GM18498 (cell line): ENCODE measurements at regions not wholly inside any gene's neighbourhood (a gene's known extent, or its start where the extent isn't known, plus 50 kb on each side); places are given as distances from the start of the nearest gene placed in this dataset.
"Not testable (repeated sequence)": the region's sequence is repeated elsewhere in the genome, so short reads cannot be mapped to it uniquely, and the experiment has no call there.

Experiments
- ATAC-seq: cut with Tn5 transposase; IDR thresholded peaks from one replicate; pipeline ENCODE4 v1.9.1; 2021; ENCODE audit warnings: mild to moderate bottlenecking, moderate library complexity; ENCODE audit not compliant: unreplicated experiment

DNA sequence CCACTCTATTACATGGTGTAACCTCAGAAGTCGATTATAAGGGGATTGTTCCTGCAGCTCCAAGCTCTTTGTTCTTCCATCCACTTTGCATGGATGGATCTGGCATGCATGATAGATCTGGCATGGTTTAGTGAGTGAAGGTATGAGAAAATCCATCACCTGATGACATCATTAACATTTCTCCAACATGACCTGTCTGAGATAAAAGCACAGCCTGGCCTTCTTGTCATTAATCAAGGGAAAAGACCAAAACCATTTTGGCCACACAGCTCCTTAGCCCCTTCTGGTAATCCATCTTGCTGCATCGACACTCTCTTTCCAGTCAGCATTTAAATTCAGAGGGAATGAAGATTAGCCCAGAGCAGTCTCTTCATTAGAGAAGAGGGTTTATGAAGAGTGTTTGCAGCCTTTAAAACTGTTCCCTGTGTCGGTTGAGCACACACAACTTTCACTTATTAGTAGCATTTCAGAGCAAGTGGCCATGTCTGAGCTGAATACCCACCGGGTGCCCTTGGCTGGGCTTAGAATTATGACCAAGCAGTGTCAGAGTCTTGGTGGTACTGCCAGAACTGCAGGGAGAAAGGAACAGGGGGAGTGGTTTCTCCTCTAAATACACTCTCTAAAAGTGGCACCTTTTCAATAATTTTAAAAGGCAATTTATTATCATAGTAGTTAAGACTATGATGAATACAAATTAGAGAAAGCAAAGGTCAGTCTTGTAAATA is 246.0 kb downstream of the HAPSTR1 start:
- no peak for ATAC-seq

GRCh38 chr16:9338068-9338467 is 246.6 kb downstream of the HAPSTR1 start:
- ATAC-seq = no peak

DNA sequence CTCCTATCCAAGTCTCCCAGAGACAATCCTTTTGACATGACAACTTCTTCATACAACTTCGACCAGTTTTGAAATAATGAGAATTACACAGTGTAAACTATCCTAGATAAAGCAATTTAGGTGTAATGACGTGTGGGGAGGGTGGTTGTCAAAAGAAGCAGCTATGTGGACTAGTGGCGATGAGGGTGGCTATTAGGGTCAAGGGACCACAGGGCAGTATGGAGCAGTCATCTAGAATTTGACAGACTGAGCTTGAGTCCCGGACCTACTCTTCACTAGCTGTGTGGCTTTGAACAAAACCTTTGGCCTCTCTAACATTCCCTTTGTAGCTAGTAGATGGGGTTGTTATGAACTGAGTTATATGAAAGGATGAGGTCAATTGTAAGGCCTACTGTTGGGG is 247.1 kb downstream of the HAPSTR1 start:
- ATAC-seq = no peak

DNA sequence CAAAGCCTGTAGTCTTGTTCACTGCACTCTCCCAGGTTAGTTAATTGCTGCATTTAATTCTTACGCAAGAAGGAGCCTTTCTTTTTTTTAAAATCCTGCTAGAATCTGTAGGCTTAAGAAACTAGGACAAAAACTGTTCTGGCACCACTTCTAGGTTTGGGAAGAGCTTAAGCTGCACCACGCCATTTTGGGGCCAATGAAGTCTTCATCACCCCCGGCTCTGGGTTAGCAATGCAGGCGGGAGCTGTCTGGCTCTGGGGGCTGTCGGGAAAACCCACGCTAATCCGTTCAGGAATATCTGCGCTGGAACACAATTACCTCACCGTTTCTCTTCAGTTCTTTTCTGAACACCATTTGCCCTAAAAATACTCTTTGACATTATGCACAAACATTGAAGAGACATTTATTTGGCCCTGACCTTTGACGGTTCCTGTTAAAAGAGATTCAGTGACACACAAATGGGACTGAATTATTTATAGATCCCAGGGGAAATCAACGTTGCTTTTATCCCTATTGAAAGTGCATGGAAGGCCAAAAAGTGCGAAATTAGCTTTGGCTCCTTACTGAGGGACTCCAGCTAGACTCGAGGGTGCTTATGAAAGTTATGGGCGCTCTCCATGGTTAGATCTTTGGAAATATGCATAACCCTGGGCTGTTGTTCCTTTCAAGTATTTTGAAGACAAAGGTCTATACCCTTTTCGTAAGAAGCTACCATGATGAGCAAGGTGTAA is 249.2 kb downstream of the HAPSTR1 start:
- no peak for ATAC-seq

DNA sequence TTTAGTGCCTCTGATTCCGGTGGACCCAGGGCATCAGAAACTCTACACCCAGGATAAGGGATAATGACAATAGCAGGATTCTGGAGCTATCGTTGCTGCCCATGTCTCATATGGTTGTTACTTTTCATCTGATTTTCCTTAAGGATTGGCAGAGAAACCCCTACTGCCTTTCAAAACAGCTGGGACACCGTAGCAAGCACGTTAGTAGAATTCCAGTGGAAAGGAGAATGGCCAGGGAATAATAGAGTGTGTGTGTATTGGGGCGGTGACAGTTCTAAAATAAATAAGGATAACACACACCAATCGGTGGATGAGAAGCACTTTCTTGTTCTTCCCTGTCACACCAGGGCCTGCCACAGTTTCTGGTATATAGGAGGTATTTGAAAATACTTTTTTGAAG is 251.8 kb downstream of the HAPSTR1 start:
- no peak for ATAC-seq

DNA sequence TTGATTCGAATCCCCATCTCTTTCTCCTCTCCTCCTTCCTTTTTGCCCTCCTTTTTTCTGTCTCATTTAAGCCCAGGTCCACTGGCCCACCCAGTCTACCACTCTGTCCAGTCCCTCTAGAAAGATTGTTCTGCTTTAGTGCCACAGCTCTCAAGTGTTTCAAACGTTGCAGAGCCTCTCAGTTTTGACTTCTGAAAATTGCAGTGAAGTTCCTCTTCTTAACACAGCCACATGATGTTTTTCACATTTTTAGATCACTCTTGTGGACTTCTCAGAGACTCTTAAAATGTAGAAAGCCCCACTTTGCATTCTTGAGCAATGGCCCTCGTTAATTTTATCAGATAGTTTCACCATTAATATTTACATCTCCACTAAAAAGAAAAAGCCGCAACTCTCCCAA is 253.1 kb downstream of the HAPSTR1 start:
- ATAC-seq = no peak

DNA sequence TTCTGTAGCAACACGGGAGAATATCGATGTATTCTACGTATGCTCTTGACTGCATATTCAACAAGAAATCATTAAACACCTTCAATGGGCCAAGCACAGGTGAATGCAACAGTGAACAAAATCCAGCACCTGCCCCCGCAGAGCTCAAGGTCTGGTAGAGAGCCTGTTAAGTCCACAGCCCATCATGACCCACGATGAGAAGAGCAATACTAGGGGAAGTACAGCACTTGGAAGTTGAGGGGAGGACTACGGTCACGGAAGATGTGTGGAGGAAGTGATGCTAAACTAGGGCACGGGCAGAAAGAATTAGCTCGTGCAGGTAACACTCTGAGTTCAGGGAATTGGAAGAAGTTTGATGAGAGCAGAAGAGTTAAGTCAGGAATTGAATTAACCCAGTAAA is 253.6 kb downstream of the HAPSTR1 start:
- no peak for ATAC-seq

DNA sequence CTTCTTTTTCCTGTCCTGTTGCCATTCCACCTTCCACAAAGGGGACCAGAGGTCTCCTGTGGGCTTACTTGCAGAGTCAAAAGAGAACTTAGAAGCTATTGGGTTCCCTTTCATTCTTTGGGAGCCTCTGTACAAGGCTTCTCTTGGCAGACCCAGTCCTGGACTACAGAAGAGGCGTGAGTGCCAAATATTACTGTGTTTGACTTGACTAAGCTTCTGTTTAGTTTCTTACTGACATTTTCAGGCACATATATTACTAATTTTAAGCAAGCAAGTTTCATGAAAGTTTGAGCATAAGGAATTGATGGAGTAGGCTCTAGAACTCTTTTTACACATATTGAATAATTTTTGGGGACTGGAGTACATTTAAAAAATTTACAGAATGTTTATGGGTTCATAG is 254.4 kb downstream of the HAPSTR1 start:
- no peak for ATAC-seq

DNA sequence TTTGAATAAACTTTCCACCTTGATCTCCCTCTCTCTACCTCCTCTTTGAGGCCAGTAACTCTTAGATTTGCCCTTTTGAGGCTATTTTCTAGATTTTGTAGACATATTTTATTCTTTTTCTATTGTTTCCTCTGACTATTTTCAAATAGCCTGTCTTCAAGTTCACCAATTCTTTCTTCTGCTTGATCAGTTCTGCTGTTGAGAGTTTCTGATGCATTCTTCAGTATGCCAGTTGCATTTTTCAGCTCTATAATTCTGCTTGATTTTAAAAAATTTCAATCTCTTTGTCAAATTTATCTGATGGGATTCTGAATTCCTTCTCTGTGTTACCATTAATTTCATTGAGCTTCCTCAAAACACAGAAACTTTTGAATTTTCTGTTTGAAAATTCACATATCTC is 257.5 kb downstream of the HAPSTR1 start:
- ATAC-seq = no peak

GRCh38 chr16:9349373-9349960 is 258.0 kb downstream of the HAPSTR1 start:
- ATAC-seq = not testable (repeated sequence)

GRCh38 chr16:9350119-9350799 is 258.8 kb downstream of the HAPSTR1 start:
- not testable (repeated sequence) for ATAC-seq

DNA sequence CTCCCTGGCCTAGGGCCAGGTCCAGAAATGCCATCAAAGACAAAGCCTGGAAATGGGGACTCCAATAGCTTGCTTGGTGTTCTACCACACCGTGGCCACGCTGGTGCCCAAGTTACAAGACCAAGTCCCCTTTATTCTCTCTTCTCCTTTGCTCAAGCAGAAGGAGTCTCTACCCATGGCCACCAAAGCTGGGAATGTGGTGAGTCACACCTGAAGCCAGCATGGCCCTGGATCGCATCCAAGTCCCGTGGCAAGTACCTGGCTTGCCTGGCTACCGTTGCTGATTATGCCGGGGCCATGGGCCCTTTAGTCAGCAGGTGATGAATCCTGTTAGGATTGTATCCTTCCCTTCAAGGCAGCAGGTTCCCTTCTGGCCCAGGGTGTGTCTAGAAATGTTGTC is 260.0 kb downstream of the HAPSTR1 start:
- no peak for ATAC-seq

GRCh38 chr16:9351841-9352434 is 260.5 kb downstream of the HAPSTR1 start:
- no peak for ATAC-seq

DNA sequence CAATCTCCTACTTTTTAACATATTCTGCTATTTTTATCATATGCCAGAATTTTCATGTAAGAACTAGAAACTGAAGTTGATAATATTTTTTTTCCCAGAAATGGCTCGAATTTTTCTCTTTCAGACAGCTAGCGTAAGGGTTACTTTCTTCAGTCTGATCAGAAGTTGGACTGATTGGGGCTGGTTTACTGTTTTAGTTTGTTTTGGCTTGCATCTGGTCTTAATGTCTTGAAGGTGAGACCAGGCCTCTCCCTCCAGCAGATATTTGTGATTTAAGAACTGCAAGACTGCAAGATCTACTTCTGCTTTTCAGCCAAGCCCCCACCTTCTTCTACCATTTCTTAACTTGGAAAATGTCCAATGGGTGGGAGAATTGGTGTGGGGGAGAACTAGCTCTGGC is 266.4 kb downstream of the HAPSTR1 start:
- ATAC-seq = no peak

GRCh38 chr16:9360075-9360474 is 268.6 kb downstream of the HAPSTR1 start:
- no peak for ATAC-seq

- ATAC-seq = no peak
Observed at GRCh38 chr16:9362050-9362449, 270.6 kb downstream of the HAPSTR1 start.

DNA sequence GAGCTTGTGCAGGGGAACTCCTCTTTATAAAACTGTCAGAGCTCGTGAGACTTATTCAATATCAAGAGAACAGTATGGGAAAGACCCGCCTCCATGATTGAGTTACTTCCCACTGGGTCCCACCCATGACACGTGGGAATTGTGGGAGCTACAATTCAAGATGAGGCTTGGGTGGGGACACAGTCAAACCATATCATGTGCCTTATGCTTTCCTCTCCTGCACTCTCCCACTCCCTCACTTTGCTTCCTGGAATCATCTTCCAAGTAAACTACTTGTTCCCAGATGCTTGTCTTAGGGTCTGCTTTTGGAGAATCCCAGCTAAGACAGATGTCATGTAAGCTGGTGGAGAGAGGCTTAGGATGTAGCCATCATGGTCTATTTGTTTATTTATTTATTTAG is 271.2 kb downstream of the HAPSTR1 start:
- ATAC-seq = no peak

DNA sequence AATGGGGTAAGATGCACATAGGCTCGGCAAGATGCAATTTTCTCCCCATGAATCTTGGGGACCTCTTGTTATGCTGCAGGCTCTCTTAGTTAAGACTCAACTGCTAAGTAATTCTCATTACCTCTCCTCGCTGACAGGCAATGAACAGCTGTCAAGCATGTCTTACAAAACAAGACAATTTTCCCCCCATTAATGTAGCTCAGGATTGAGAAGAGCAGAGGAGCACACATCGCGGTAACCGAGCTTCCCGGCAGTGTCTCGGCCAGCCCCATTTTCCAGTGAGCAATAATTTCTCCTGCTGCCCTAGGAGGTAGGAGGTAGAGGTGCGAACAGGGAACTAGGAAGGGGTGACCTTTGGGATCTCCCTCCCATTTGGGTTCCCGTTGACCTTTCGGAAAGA is 272.1 kb downstream of the HAPSTR1 start:
- no peak for ATAC-seq

GRCh38 chr16:9364721-9365369 is 273.4 kb downstream of the HAPSTR1 start:
- ATAC-seq = no peak

DNA sequence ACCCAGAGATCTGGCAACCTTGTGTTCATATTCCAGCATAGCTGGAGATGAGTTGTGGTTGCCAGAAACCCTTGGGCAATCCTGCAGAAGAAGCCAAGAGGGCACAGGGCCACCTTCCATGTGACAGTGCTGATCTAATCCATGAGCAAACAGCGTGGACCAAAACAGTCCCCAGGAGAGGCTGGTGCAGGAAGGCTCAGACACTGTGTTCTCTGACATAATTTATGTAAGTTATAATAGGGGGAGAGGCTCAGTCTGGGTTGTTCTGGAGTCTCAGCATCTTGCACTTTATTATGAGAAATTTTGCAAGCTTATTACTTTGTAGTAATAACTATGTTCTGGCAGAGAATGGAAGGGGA is 273.9 kb downstream of the HAPSTR1 start:
- ATAC-seq = no peak
